PC-9 (cell line): ENCODE measurements at regions not wholly inside any gene's neighbourhood (a gene's known extent, or its start where the extent isn't known, plus 50 kb on each side); places are given as distances from the start of the nearest gene placed in this dataset.

Experiments
- EZH2 ChIP-seq: fragments of 200-600 bp; sonication (generic); IDR thresholded peaks from 2 replicates; pipeline ENCODE4 v1.8.0; 2017; ENCODE audit warnings: antibody characterized with exemption, low read depth
- TF ChIP-seq, protein P1 (sequence below): fragments of 200-600 bp; sonication (generic); conservative IDR thresholded peaks from 2 replicates; pipeline ENCODE4 v1.6.1; 2017; ENCODE audit warnings: mixed run types, antibody characterized with exemption, mild to moderate bottlenecking, moderate library complexity

DNA sequence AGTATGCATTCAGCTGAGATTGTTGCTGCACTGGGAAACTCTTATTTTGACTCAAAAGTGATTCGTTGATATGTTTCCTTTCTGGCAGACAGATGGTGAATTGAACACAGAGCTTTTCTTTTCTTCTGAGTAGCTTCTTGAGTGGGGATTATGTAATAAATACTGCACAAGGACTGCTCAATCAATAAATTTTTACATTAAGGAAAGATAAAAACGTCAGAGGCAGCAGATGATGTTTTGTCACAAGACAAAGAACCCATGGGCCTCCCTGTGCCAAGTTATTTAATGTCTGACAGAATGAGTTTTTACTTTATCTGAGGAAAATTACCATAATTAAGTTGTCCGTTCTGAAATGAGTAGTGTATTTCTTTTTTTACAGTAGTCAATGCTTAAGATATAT, 460.3 kb downstream of the UTRN start:
- TF ChIP-seq, protein P1, sequence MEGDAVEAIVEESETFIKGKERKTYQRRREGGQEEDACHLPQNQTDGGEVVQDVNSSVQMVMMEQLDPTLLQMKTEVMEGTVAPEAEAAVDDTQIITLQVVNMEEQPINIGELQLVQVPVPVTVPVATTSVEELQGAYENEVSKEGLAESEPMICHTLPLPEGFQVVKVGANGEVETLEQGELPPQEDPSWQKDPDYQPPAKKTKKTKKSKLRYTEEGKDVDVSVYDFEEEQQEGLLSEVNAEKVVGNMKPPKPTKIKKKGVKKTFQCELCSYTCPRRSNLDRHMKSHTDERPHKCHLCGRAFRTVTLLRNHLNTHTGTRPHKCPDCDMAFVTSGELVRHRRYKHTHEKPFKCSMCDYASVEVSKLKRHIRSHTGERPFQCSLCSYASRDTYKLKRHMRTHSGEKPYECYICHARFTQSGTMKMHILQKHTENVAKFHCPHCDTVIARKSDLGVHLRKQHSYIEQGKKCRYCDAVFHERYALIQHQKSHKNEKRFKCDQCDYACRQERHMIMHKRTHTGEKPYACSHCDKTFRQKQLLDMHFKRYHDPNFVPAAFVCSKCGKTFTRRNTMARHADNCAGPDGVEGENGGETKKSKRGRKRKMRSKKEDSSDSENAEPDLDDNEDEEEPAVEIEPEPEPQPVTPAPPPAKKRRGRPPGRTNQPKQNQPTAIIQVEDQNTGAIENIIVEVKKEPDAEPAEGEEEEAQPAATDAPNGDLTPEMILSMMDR = no peak
- no peak for TF ChIP-seq EZH2
